ENCODE measurements at regions not wholly inside any gene's neighbourhood (a gene's known extent, or its start where the extent isn't known, plus 50 kb on each side); places are given as distances from the start of the nearest gene placed in this dataset.
"Not testable (repeated sequence)": the region's sequence is repeated elsewhere in the genome, so short reads cannot be mapped to it uniquely, and the experiment has no call there.

DNA sequence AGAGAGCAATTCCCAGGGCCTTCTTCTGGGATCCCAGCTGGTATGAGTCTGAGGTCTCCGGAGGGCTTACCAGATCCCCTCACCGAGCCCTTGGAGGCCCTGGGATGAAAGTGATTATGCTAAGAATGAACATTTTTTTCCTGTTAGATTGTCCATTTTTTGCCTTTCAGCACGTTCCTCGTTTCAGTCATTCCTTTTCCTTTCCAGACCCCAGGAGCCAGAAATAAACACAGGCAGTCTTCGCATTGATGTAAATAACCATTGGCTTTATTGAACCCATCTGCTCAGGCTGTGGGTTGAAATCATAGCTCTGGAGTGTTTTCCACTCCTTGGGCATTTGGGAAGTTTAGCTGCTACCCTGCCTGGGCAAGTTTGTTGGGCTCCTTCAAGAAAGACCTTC, 320.9 kb upstream of the AUTS2 start:
- no peak for DNase-seq (ENCODE audit: low read depth, low spot score)
- in situ Hi-C loops (cut with HindIII; ENCODE audit: low pct_unique_long_range_greater_than_20kb, low sequenced_read_pairs) = no loop called here

DNA sequence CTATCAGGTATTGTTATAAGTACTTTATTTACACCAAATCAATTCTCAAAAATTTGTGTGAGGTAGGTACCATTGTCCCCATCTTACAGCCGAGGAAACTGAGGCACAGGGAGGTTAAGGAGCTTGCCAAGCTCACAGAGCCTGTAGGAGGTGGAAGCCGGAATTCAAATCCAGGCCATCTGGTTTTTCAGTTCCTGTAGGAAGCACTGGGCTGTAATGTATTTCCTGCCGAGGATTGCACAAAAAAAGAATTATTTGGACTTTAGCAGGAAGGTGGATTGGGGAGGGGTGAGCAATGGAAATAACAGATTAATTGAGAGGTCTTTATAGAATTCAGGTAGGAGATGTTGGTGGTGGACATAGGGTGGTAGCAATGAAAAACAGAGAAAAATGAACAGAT, 315.3 kb upstream of the AUTS2 start:
- in situ Hi-C loops (cut with HindIII; ENCODE audit: low pct_unique_long_range_greater_than_20kb, low sequenced_read_pairs) = no loop called here
- DNase-seq (ENCODE audit: low read depth, low spot score) = no peak

DNA sequence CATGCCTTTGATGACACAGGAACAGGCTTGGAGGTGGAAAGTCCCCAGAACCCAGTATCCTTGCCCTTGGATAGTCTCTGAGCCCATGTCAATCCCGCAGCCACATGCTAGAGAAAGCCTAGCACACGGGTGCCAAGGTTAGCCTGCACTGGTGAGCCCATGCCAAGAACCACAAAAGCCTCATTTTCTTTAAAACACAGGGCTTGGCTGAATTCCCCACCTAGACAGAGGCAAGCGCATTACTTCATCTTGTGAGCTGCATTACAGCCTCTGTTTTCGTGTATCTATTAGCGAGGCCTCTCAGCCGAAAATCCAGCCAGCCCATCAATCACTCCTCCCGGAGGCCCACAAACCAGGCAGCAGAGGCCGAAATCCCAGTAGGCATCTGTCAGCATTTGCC, 314.9 kb upstream of the AUTS2 start:
- DNase-seq (ENCODE audit: low read depth, low spot score) = no peak
- in situ Hi-C loops (cut with HindIII; ENCODE audit: low pct_unique_long_range_greater_than_20kb, low sequenced_read_pairs) = no loop called here

DNA sequence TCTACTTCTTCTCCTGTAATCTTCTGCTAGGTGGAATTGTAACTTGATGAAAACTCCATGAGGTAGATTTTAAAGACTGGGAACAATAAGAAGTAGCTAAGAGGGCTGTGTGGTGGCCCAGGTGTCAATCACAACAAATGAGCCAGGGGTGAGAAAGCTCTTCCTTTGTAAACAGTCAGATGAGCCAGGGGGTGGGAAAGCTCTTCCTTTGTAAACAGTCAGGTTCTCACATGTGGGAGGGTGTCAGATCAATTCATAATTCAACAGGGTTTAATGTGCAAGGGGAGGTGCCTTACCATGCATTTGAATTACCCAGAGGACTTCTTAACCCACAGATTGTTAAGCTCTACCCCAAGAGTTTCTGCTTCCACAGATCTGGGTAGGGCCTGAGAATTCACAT, 312.4 kb upstream of the AUTS2 start:
- DNase-seq (ENCODE audit: low read depth, low spot score) = no peak
- in situ Hi-C loops (cut with HindIII; ENCODE audit: low pct_unique_long_range_greater_than_20kb, low sequenced_read_pairs) = no loop called here

DNA sequence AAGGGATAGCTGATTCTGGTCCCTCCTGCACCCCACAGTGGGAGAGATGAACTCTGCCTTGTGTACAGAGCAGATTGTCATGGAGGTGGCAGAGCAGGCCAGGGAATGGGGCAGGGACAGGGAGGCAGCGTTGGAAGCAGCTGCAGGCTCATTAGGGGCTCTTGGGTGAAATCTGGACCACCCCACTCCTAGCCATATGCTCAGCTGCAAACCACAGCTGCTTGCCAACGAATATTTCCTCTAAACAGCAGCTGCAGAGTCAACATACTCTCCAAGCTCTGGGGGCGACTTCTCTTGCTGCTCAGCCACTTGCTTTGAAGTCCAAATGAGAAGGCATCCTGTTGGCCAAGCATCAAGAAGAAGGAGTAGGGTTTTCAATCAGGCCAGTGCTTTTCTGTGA, 302.3 kb upstream of the AUTS2 start:
- no peak for DNase-seq (ENCODE audit: low read depth, low spot score)
- in situ Hi-C loops (cut with HindIII; ENCODE audit: low pct_unique_long_range_greater_than_20kb, low sequenced_read_pairs) = no loop called here

DNA sequence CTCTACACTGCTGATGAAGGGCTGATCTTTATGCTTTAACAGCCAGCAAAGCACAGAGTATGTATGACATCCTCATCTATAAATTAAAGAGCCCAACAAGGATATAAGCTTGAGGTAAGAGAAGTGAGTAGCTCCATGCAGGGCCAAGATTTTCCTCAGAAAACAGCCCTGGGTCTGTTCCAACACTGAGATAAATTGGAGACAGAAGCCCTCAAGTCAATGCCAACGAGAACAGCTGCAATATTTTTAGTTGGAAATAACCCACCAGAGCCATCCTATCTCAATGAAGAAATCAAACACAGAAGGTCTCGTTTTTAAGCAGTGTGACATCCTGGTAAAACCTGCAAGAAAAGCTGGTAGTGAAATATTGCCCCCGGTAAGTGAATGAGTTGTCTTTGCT, 297.0 kb upstream of the AUTS2 start:
- in situ Hi-C loops (cut with HindIII; ENCODE audit: low pct_unique_long_range_greater_than_20kb, low sequenced_read_pairs) = no loop called here
- no peak for DNase-seq (ENCODE audit: low read depth, low spot score)

DNA sequence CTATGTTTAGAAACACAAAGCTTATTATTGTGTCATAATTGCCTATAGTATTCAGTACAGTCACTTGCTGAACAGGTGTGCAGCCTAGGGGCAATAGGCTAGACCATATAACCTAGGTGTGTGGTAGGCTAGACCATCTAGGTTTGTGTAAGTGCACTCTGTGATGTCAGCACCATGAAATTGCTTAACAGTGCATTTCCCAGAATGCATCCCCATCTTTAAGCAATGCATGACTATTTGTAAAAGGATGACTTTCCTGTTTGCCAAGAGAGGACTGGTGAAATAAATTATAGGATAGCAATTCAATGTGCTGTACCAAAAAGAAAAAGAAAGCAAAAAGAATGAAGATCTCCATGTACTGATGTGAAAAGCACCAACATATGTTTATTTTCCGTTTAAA, 288.7 kb upstream of the AUTS2 start:
- DNase-seq (ENCODE audit: low read depth, low spot score) = no peak
- in situ Hi-C loops (cut with HindIII; ENCODE audit: low pct_unique_long_range_greater_than_20kb, low sequenced_read_pairs) = no loop called here

DNA sequence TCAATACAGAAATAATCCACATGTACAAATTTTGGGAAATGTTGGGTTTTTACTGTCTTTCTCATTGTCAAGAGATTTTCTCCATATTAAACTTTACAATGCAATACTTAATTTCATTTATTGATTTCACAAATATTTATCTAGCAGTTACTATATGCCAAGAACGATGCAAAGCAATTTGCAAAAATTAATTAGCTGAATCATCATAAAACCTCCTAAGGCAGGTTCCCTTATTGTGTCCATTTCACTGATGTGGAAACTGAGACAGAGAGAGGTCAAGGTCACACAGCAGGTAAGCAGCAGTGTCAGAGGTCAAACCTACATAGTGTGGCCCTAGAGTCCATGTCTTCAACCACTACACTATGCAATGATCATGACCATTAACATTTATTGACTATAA, 286.8 kb upstream of the AUTS2 start:
- in situ Hi-C loops (cut with HindIII; ENCODE audit: low pct_unique_long_range_greater_than_20kb, low sequenced_read_pairs) = no loop called here
- no peak for DNase-seq (ENCODE audit: low read depth, low spot score)

DNA sequence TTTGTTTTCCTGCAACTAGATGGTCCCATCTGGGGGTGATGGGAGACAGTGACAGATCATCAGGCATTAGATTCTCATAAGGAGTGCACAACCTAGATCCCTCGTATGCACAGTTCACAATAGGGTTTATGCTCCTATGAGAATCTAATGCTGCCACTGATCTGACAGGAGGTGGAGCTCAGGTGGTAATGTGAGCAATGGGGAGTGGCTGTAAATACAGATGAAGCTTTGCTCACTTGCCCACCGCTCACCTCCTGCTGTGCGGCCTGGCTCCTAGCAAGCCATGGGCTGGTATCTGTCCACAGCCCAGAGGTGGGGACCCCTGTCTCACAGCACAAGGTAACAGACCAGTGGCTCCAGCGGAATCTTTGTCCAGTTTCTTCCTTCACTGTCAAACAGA, 284.4 kb upstream of the AUTS2 start:
- DNase-seq (ENCODE audit: low read depth, low spot score); in situ Hi-C loops (cut with HindIII; ENCODE audit: low pct_unique_long_range_greater_than_20kb, low sequenced_read_pairs): not testable (repeated sequence)

DNA sequence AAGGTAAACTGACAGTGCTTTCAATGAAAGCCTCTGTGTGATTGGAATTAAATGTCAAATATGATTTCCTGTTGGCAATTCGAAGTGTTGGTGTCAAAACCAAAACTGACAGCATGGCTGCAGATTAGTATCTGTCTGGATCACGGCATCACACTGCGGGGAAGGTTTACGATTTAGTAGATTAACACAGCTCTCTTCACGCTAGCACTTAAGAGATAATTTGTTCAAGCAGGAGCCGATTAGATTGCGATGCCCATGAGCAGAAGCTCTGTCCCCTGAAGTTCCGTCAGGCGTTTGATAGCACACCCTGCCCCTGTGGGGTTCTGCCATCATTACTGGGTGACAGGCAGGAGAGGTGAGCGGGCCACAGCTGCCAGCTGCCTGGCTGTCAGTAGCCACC, 279.5 kb upstream of the AUTS2 start:
- in situ Hi-C loops (cut with HindIII; ENCODE audit: low pct_unique_long_range_greater_than_20kb, low sequenced_read_pairs) = no loop called here
- no peak for DNase-seq (ENCODE audit: low read depth, low spot score)

DNA sequence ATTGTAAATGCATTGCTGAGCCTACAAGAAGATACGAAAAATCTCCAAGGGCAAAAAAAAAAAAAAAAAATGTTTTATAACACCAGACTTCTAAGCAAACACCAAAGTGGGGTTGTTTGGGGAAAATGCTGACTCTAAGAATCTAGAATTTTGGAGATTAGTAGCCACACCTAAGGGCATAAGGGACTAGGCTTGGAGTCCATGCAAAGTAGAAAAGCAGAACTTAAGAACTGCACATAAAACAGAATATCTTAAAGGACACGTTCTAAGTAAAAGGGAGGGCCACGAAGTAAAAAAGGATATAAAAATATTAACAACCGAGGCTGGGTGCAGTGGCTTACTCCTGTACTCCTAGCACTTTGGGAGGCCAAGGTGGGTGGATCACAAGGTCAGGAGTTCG, 269.8 kb upstream of the AUTS2 start:
- in situ Hi-C loops (cut with HindIII; ENCODE audit: low pct_unique_long_range_greater_than_20kb, low sequenced_read_pairs) = no loop called here
- no peak for DNase-seq (ENCODE audit: low read depth, low spot score)

DNA sequence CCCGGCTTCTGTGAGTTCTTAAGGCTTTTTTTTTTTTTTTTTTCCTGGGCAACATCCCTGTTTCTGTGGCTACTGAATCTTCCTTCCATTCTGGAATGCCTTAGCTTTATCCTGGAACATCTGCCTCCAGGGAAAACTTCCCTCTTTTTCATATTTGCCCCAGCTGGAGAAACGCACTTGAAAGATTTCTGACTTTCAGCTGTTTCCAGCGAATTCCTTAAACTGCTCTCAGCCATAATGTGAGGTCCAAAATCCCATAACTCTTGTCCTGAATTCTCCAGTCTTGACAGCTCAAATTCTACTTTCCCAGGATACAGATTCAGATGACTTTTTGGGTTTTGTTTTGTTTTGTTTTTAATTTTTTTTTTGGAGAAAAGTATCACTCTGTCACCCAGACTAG, 263.6 kb upstream of the AUTS2 start:
- in situ Hi-C loops (cut with HindIII; ENCODE audit: low pct_unique_long_range_greater_than_20kb, low sequenced_read_pairs) = no loop called here
- no peak for DNase-seq (ENCODE audit: low read depth, low spot score)

DNA sequence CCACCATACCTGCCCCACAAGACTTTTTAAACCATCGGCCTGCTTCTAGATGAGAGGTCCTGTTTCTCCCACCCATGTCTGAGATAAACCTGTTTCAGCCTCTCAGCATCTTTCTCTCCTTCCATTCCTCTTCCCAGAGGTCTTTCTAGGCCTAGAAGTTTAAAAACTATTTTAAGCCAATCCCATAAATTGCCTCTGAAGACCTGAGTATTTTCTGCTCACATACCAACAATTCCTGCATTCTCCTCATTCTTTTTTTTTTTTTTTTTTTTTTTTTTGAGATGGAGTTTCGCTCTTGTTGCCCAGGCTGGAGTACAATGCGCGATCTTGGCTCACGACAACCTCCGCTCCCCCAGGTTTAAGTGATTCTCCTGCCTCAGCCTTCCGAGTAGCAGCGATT, 262.9 kb upstream of the AUTS2 start:
- no peak for DNase-seq (ENCODE audit: low read depth, low spot score)
- in situ Hi-C loops (cut with HindIII; ENCODE audit: low pct_unique_long_range_greater_than_20kb, low sequenced_read_pairs) = no loop called here

DNA sequence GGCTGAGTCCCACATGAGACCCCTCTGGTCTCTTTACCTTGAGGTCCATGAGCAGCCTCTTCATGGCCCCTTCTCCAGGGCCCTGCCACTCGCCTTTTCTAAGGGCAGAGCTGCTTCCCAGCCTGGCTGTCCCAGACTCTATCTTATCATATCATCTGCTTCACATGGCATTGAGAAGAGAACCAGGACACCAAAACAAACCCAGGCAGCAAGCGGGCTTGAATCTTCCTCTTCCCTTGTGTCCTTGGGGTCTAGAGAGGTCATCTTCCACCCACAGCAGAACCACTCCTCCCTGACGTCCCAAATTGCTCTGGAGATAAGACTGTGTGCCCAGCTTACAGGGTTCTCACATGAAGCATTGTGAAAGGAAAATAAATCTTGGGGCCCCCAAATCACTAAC, 261.3 kb upstream of the AUTS2 start:
- DNase-seq (ENCODE audit: low read depth, low spot score) = no peak
- in situ Hi-C loops (cut with HindIII; ENCODE audit: low pct_unique_long_range_greater_than_20kb, low sequenced_read_pairs) = no loop called here

DNA sequence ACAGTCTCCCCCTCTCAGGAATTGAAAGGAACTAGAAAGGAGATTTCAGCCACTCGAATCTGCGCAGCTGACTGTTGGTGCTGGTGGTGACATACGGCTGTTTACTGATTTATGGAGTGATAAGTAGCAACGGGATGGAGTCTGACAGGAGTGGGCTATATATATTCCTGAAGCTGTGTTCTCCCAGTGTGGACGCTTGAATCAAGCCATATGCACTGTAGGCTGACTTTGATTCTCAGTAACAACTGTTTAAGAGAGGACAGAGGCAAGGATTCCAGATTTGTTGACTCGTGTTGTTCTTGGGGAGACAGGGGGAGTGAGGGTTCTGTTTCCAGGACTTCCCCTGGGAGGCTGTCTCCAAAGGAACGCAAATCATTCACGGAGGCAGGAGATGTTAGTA, 260.1 kb upstream of the AUTS2 start:
- in situ Hi-C loops (cut with HindIII; ENCODE audit: low pct_unique_long_range_greater_than_20kb, low sequenced_read_pairs) = no loop called here
- DNase-seq (ENCODE audit: low read depth, low spot score) = no peak

DNA sequence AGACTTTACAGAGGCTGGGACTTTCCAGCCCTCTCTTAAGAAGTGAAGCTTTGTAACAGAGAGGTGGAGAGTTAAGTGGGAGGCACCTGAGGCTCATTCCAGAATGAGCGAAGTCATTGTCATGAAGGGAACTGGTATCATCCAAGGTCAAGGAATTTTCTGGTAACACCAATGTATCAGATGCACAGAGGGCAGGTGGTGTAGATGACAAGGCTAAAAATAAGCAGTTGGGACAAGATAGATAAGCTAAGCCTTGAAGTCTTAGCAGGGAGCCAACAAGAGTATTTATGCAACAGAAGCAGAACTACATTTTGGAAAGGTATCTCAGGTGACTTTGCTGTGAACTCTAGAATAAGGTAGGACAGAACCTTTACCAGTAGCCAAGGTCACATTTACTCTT, 257.0 kb upstream of the AUTS2 start:
- DNase-seq (ENCODE audit: low read depth, low spot score) = no peak
- in situ Hi-C loops (cut with HindIII; ENCODE audit: low pct_unique_long_range_greater_than_20kb, low sequenced_read_pairs) = no loop called here

DNA sequence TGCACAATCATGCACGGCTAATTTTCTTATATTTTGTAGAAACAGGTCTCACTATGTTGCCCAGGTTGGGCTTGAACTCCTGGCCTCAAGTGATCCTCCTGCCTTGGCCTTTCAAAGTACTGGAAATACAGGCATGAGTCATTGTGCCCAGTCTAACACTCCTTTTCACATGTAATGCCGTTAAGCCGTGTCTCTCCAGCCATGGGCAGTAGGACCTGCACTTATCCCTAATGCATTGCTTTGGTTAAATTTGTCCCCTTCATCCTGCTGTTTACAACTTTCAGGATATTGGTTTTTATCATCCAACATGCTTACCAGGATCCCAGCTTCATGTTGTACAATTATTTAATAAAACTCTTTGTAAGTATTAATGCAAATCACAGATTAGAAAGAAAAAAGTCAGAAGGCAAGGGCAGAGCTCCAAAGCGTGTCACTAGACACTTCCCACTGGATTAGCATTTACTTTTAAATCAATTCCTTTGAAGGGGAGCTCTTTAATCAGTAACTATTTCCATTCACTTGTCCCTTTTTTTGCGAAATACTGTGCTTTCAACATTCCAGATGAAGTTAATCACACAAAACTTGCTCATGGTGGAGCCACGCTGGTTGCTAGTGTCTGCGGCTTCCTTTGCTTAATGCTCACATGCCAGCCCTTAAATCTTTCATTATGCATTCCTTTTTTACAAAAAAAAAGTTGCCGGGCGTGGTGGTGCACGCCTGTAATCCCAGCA, 256.0 kb upstream of the AUTS2 start:
- no peak for DNase-seq (ENCODE audit: low read depth, low spot score)
- in situ Hi-C loops (cut with HindIII; ENCODE audit: low pct_unique_long_range_greater_than_20kb, low sequenced_read_pairs) = no loop called here

DNA sequence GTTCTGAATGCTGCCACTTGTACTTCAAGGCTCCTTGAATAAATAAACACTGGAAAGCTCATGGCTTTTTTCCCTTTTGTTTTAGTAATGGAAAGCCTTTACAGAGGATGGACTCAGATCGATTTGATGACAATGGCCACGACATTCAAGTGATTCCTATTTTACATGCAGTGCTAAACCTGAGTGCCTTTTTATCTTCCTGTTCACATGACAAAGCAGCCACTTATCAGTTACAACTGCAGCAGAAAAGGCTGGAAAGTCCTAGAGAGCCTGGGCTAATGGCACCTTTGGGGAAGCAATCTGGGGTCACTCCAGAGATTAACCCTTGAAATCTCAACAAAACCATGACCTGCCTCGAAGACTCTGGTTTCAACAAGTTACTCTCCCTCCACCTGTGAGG, 249.0 kb upstream of the AUTS2 start:
- in situ Hi-C loops (cut with HindIII; ENCODE audit: low pct_unique_long_range_greater_than_20kb, low sequenced_read_pairs) = no loop called here
- DNase-seq (ENCODE audit: low read depth, low spot score) = no peak

DNA sequence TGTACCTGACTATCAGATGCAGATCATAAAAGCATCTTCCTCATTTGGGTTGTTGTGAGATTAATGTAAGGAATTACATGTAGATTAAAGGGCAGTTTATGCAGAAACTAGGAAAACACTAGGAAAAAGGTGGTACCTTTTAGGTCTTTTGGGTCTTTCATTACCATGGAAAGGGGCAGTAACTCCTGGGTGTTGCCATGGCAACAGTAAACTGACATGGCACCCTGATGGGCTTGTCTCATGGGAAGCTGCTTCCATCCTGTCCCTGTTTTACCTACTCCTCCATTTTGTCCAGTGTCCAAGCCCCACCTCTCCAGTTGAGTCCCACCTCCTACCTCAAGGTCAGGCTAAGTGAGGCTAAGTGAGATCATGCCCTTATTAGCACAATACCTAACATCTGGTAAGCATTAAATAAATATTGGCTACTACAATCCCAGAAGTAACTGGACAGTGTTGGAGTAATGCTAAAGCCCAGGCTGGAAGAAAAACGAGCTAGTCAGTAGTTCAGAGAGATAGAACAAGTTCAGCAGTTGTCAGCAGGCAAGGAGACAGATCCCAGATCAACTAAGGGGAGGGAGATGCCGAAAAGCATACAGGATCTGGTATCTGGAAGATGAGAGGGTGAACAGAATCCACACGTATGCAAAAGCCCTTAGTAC, 240.0 kb upstream of the AUTS2 start:
- no peak for DNase-seq (ENCODE audit: low read depth, low spot score)
- in situ Hi-C loops (cut with HindIII; ENCODE audit: low pct_unique_long_range_greater_than_20kb, low sequenced_read_pairs) = no loop called here
